Neural progenitor cell (in vitro differentiated cells): ENCODE measurements at regions not wholly inside any gene's neighbourhood (a gene's known extent, or its start where the extent isn't known, plus 50 kb on each side); places are given as distances from the start of the nearest gene placed in this dataset.
A peak's percentile ranks its signal among the peaks of the same experiment; 100 is the strongest.

ENCODE experiments used
- DNase-seq: peaks from one replicate; pipeline ENCODE4 v3.0.0-alpha.2; 2016; ENCODE audit warnings: low spot score
- H2AFZ ChIP-seq: fragments of 200-600 bp; sonication (generic); replicated peaks from 2 replicates; pipeline ENCODE4 v1.6.1; 2016; ENCODE audit warnings: antibody characterized with exemption
- H3F3A ChIP-seq: fragments of 200-600 bp; sonication (generic); 2 replicates; pipeline ENCODE4 v1.6.1; 2016; ENCODE audit warnings: antibody characterized with exemption, low read depth
- H3K27ac ChIP-seq: fragments of 200-600 bp; sonication (generic); 2 replicates; pipeline ENCODE4 v1.5.1; 2016; ENCODE audit warnings: mild to moderate bottlenecking
- H3K27me3 ChIP-seq: fragments of 200-600 bp; sonication (generic); 2 replicates; pipeline ENCODE4 v1.6.1; 2016; ENCODE audit warnings: mild to moderate bottlenecking, moderate library complexity
- H3K36me3 ChIP-seq: fragments of 200-600 bp; sonication (generic); 2 replicates; pipeline ENCODE4 v1.5.1; 2016
- H3K4me1 ChIP-seq: fragments of 200-600 bp; sonication (generic); 2 replicates; pipeline ENCODE4 v1.6.1; 2016; ENCODE audit warnings: mixed run types
- H3K4me2 ChIP-seq: fragments of 200-600 bp; sonication (generic); 2 replicates; pipeline ENCODE4 v1.6.1; 2016
- H3K4me3 ChIP-seq: fragments of 200-600 bp; sonication (generic); 2 replicates; pipeline ENCODE4 v1.5.1; 2016
- H3K79me2 ChIP-seq: fragments of 200-600 bp; sonication (generic); 2 replicates; pipeline ENCODE4 v1.6.1; 2016; ENCODE audit warnings: low read depth
- H3K9ac ChIP-seq: fragments of 200-600 bp; sonication (generic); 2 replicates; pipeline ENCODE4 v1.6.1; 2016
- H3K9me3 ChIP-seq: fragments of 200-600 bp; sonication (generic); 2 replicates; pipeline ENCODE4 v1.5.1; 2016; ENCODE audit warnings: low read depth
- H4K20me1 ChIP-seq: fragments of 200-600 bp; sonication (generic); 2 replicates; pipeline ENCODE4 v1.6.1; 2016; ENCODE audit warnings: low read depth
- H3K27ac Mint-ChIP-seq: 3 replicates; pipeline ENCODE4 v1.8.0; 2021; ENCODE audit warnings: mixed read lengths
- H3K27me3 Mint-ChIP-seq: 2 replicates; pipeline ENCODE4 v1.8.0; 2022; ENCODE audit warnings: low read depth, mild to moderate bottlenecking, inconsistent platforms, moderate library complexity, mixed read lengths; ENCODE audit not compliant: insufficient read depth
- H3K36me3 Mint-ChIP-seq: 3 replicates; pipeline ENCODE4 v1.8.0; 2021; ENCODE audit warnings: mixed read lengths
- H3K4me1 Mint-ChIP-seq: 3 replicates; pipeline ENCODE4 v1.8.0; 2021; ENCODE audit warnings: mixed read lengths
- H3K4me3 Mint-ChIP-seq: 3 replicates; pipeline ENCODE4 v1.8.0; 2021; ENCODE audit warnings: mild to moderate bottlenecking, moderate library complexity, mixed read lengths
- H3K9me3 Mint-ChIP-seq: 3 replicates; pipeline ENCODE4 v1.8.0; 2020; ENCODE audit warnings: mixed read lengths
- EZH2 ChIP-seq: fragments of 200-600 bp; sonication (generic); IDR thresholded peaks from 2 replicates; pipeline ENCODE4 v1.6.1; 2017; ENCODE audit warnings: antibody characterized with exemption, mild to moderate bottlenecking, moderate library complexity
- EZH2phosphoT487 ChIP-seq: fragments of 200-600 bp; sonication (generic); IDR thresholded peaks from 2 replicates; pipeline ENCODE4 v1.6.1; 2017; ENCODE audit warnings: antibody characterized with exemption
- TF ChIP-seq, protein P1 (sequence below): fragments of 200-600 bp; sonication (generic); IDR thresholded peaks from 2 replicates; pipeline ENCODE4 v1.5.1; 2017; ENCODE audit warnings: antibody characterized with exemption, mild to moderate bottlenecking

GRCh38 chr10:33669904-33670303 is 335.4 kb upstream of the NRP1 start:
- Histone ChIP-seq H3K27ac (no peak overlapping the region), H3K27me3 (no peaks in the 10 kb centered on the region), H3K9me3 (no peaks in the 10 kb centered on the region), H3K9ac (no peak overlapping the region), H4K20me1 (no peaks in the 10 kb centered on the region), H3F3A (no peaks in the 10 kb centered on the region), H3K36me3 (no peaks in the 10 kb centered on the region), H2AFZ (no peak overlapping the region), H3K4me3 (no peak overlapping the region), H3K4me1 (peaks cover 2% of the 10 kb centered on the region), H3K4me2 (no peak overlapping the region), H3K79me2 (no peaks in the 10 kb centered on the region)
- peak; percentile 9 for DNase-seq
- no peak for TF ChIP-seq EZH2phosphoT487
- TF ChIP-seq, protein P1, sequence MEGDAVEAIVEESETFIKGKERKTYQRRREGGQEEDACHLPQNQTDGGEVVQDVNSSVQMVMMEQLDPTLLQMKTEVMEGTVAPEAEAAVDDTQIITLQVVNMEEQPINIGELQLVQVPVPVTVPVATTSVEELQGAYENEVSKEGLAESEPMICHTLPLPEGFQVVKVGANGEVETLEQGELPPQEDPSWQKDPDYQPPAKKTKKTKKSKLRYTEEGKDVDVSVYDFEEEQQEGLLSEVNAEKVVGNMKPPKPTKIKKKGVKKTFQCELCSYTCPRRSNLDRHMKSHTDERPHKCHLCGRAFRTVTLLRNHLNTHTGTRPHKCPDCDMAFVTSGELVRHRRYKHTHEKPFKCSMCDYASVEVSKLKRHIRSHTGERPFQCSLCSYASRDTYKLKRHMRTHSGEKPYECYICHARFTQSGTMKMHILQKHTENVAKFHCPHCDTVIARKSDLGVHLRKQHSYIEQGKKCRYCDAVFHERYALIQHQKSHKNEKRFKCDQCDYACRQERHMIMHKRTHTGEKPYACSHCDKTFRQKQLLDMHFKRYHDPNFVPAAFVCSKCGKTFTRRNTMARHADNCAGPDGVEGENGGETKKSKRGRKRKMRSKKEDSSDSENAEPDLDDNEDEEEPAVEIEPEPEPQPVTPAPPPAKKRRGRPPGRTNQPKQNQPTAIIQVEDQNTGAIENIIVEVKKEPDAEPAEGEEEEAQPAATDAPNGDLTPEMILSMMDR: no peak
- TF ChIP-seq EZH2: no peak
- Mint-ChIP-seq H3K27ac (no peak overlapping the region), H3K4me1 (peaks cover 2% of the 10 kb centered on the region), H3K4me3 (no peak overlapping the region), H3K9me3 (peaks cover 3% of the 10 kb centered on the region), H3K36me3 (no peaks in the 10 kb centered on the region), H3K27me3 (peaks cover 3% of the 10 kb centered on the region)

- Histone ChIP-seq H3K27me3 (no peaks in the 10 kb centered on the region), H4K20me1 (no peaks in the 10 kb centered on the region), H3K9me3 (no peaks in the 10 kb centered on the region), H3K27ac (no peak overlapping the region), H3K4me2 (no peak overlapping the region), H3K79me2 (no peaks in the 10 kb centered on the region), H3K4me1 (peaks cover 2% of the 10 kb centered on the region), H3K36me3 (no peaks in the 10 kb centered on the region), H2AFZ (no peak overlapping the region), H3K4me3 (no peak overlapping the region), H3F3A (no peaks in the 10 kb centered on the region), H3K9ac (no peak overlapping the region)
- H3K27ac Mint-ChIP-seq: no peak overlapping the region
- H3K27me3 Mint-ChIP-seq: peaks cover 4% of the 10 kb centered on the region
- H3K9me3 Mint-ChIP-seq: peaks cover 12% of the 10 kb centered on the region
- peaks cover 2% of the 10 kb centered on the region for H3K36me3 Mint-ChIP-seq
- TF ChIP-seq EZH2: no peak
- H3K4me1 Mint-ChIP-seq: peaks cover 8% of the 10 kb centered on the region
- DNase-seq: no peak
- no peak overlapping the region for H3K4me3 Mint-ChIP-seq
Observed at GRCh38 chr10:33666686-33667480, 332.4 kb upstream of the NRP1 start.

- no peak for DNase-seq
- Histone ChIP-seq H3K4me2 (no peak overlapping the region), H3K9me3 (no peaks in the 10 kb centered on the region), H3F3A (no peaks in the 10 kb centered on the region), H3K9ac (no peak overlapping the region), H3K4me3 (no peak overlapping the region), H3K27ac (no peak overlapping the region), H3K4me1 (peaks cover 2% of the 10 kb centered on the region), H4K20me1 (no peaks in the 10 kb centered on the region), H2AFZ (no peak overlapping the region), H3K27me3 (no peaks in the 10 kb centered on the region), H3K36me3 (no peaks in the 10 kb centered on the region), H3K79me2 (no peaks in the 10 kb centered on the region)
- Mint-ChIP-seq H3K4me3 (no peak overlapping the region), H3K4me1 (peaks cover 13% of the 10 kb centered on the region), H3K9me3 (peaks cover 12% of the 10 kb centered on the region), H3K36me3 (peaks cover 2% of the 10 kb centered on the region), H3K27me3 (peaks cover 4% of the 10 kb centered on the region), H3K27ac (no peak overlapping the region)
- TF ChIP-seq, protein P1: no peak
- no peak for TF ChIP-seq EZH2
Observed at GRCh38 chr10:33665501-33665900, 331.0 kb upstream of the NRP1 start.

GRCh38 chr10:33664070-33664469 is 329.6 kb upstream of the NRP1 start:
- Histone ChIP-seq H4K20me1 (no peaks in the 10 kb centered on the region), H3F3A (no peaks in the 10 kb centered on the region), H3K36me3 (no peaks in the 10 kb centered on the region), H3K27me3 (no peaks in the 10 kb centered on the region), H3K79me2 (no peaks in the 10 kb centered on the region), H2AFZ (no peak overlapping the region), H3K4me3 (no peak overlapping the region), H3K9me3 (no peaks in the 10 kb centered on the region), H3K4me2 (no peak overlapping the region), H3K27ac (no peak overlapping the region), H3K4me1 (peaks cover under 1% of the 10 kb centered on the region), H3K9ac (no peak overlapping the region)
- DNase-seq: no peak
- Mint-ChIP-seq H3K9me3 (peaks cover 12% of the 10 kb centered on the region), H3K4me3 (no peak overlapping the region), H3K27ac (no peak overlapping the region), H3K36me3 (peaks cover 2% of the 10 kb centered on the region), H3K4me1 (peaks cover 25% of the 10 kb centered on the region), H3K27me3 (peaks cover 4% of the 10 kb centered on the region)
- TF ChIP-seq EZH2phosphoT487 (no peak), EZH2 (no peak)
- TF ChIP-seq, protein P1: no peak
